ENCODE measurements at regions not wholly inside any gene's neighbourhood (a gene's known extent, or its start where the extent isn't known, plus 50 kb on each side); places are given as distances from the start of the nearest gene placed in this dataset.

DNA sequence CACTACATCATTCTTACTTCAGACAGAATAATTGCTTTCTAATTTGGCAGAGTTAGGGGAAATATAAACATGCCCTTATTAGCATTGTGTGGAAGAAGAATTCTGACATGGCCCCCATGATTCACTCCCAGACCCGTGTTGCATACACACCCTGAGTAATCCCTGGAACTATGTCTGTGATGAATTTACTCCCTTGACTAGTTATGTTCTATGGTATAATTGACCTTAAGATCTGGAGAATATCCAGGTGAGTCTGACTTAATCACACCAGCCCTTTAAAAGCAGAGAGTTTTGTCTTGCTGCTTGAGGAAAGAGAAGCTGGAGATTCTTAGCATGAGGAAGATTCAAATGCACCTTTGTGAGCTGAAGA, 262.9 kb downstream of the SOX4 start:
- peak; percentile 94 for DNase-seq (ENCODE audit: low spot score)
- H3K27ac ChIP-seq: peak overlapping the region; percentile 81
- POLR2A ChIA-PET (ENCODE audit: low non-redundant PET): no interaction called here
- TF ChIP-seq, protein P1, sequence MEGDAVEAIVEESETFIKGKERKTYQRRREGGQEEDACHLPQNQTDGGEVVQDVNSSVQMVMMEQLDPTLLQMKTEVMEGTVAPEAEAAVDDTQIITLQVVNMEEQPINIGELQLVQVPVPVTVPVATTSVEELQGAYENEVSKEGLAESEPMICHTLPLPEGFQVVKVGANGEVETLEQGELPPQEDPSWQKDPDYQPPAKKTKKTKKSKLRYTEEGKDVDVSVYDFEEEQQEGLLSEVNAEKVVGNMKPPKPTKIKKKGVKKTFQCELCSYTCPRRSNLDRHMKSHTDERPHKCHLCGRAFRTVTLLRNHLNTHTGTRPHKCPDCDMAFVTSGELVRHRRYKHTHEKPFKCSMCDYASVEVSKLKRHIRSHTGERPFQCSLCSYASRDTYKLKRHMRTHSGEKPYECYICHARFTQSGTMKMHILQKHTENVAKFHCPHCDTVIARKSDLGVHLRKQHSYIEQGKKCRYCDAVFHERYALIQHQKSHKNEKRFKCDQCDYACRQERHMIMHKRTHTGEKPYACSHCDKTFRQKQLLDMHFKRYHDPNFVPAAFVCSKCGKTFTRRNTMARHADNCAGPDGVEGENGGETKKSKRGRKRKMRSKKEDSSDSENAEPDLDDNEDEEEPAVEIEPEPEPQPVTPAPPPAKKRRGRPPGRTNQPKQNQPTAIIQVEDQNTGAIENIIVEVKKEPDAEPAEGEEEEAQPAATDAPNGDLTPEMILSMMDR (conservative IDR thresholded peaks at IDR 0.05; ENCODE audit: low read depth): no peak
- CTCF ChIA-PET: no interaction called here

DNA sequence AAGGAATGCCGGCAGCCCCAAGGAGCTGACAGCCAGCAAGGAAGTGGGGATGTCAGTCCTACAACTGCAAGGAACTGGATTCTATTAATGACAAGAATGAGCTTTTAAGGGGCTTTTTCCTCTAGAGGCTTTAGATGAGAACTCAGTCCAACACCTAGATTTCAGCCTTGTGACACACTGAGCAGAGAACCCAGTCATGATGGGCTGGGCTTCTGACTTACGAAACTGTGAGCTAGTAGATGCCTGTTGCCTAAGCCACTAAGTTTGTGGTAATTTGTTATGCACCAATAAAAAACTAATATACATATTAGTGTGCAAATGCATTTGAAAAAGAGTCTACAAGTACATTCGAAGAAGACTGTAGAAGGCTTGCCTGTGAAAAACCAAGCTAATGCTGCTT, 263.3 kb downstream of the SOX4 start:
- POLR2A ChIA-PET (ENCODE audit: low non-redundant PET): no interaction called here

DNA sequence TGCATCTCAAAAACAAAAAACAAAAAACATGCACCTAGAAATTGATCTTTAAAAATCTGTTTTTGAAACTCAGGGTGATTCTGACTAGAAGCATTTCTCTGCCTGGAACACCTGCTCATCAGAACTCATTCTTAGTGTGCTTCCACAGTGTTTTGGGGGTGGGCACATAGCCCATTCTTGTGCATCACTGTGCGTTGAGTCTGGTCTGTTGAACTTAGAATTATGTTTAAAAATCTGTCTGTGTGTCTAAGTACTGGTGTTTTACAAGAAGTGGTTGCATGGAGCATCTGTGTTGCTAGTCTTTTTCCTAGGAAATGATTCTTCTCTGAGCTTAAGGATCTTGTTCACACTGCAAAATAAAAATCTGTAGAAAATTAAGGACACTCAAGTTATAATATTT, 264.5 kb downstream of the SOX4 start:
- POLR2A ChIA-PET (ENCODE audit: low non-redundant PET): no interaction called here
- DNase-seq (ENCODE audit: low spot score): no peak
- TF ChIP-seq, protein P1 (conservative IDR thresholded peaks at IDR 0.05; ENCODE audit: low read depth): no peak
- CTCF ChIA-PET: interaction anchor here (0.6 to 1.8 kb wide), 2 partner anchors 11 to 412 kb away, joined by 4 read pairs; no protein-coding TSS in a partner anchor
- H3K27ac ChIP-seq: peak overlapping the region; percentile 56

More for the DNA sequence above, 263.3 kb downstream of the SOX4 start:
- peak; percentile 20 for DNase-seq (ENCODE audit: low spot score)
- CTCF ChIA-PET: no interaction called here
- peak overlapping the region; percentile 81 for H3K27ac ChIP-seq
- TF ChIP-seq, protein P1 (conservative IDR thresholded peaks at IDR 0.05; ENCODE audit: low read depth): no peak

DNA sequence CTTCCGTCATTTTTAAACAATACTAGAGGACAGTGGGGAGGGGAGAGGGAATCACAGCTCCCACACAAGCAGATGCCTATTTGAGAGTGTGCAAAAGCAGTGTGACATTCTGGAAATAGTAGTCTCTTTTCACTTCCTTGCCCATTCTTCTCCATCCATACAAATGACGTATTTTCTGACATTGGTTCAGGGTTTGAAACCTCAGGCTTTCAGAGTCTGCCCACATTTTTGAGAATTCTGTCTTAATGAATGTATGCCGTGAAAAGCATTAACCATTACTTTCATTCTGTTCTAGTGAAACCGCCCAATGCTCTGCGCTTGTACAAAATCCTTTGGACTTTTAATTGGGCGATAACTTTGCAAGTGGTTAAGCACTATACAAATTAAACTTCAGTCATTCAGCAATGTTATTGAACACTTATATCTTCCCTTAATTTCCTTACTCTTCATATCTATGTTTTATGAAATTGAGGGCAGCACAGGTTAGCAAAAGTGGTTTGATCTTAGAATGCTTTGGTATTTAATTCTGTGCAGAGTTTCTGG, 265.7 kb downstream of the SOX4 start:
- no peak for DNase-seq (ENCODE audit: low spot score)
- H3K27ac ChIP-seq: no peak overlapping the region
- ChIA-PET POLR2A (ENCODE audit: low non-redundant PET) (no interaction called here), CTCF (interaction anchor here (1.8 kb wide), 1 partner anchor 10 kb away, joined by 4 read pairs; no protein-coding TSS in a partner anchor)
- TF ChIP-seq, protein P1 (conservative IDR thresholded peaks at IDR 0.05; ENCODE audit: low read depth): no peak

DNA sequence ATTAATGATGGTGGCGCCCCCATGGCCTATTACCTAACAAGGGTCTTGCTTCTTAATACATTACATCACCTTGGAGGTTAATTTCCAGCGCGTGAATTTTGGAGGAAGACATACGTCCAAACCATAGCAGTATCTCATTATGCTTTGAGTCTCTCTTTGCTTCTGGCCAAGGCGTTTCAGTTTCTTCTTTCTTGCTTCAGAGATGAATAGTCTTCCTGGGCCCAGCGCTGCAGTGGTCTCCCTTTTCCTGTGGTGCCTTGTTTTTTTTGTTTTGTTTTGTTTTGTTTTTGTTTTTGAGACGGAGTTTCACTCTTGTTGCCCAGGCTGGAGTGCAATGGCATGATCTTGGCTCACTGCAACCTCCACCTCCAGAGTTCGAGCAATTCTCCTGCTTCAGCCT, 268.4 kb downstream of the SOX4 start:
- no peak overlapping the region for H3K27ac ChIP-seq
- ChIA-PET CTCF (no interaction called here), POLR2A (ENCODE audit: low non-redundant PET) (no interaction called here)
- DNase-seq (ENCODE audit: low spot score): no peak
- TF ChIP-seq, protein P1 (conservative IDR thresholded peaks at IDR 0.05; ENCODE audit: low read depth): no peak

DNA sequence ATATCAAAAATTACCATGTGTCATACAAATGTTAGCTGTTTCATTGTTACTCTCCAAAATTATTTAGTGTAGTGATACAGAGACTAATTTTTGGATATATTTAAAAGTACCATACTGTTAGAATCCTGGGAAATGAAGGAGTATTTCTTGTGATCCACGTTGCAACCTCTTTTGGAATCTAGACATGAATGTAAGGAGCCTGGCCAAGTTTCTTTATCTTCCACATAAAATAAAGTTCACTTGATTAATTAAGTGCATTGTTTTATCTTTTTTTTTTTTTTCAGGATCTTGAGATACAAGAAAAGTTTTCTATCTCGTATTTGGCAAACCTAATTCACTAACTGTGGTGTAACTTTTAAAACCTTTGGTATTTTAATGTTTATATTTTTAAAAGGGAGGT, 270.7 kb downstream of the SOX4 start:
- DNase-seq (ENCODE audit: low spot score): no peak
- TF ChIP-seq, protein P1 (conservative IDR thresholded peaks at IDR 0.05; ENCODE audit: low read depth): no peak
- H3K27ac ChIP-seq: no peak overlapping the region
- POLR2A ChIA-PET (ENCODE audit: low non-redundant PET): no interaction called here
- CTCF ChIA-PET: interaction anchor here (0.6 kb wide), 1 partner anchor 1309 kb away, joined by 3 read pairs; no protein-coding TSS in a partner anchor

Data from RWPE1 (cell line).